IMR-90 (cell line): ENCODE measurements at regions not wholly inside any gene's neighbourhood (a gene's known extent, or its start where the extent isn't known, plus 50 kb on each side); places are given as distances from the start of the nearest gene placed in this dataset.

Experiments used
- ATAC-seq: fragments of 200-7000 bp; cut with Tn5 transposase; 2 replicates; pipeline ENCODE4 v1.9.1; 2020; ENCODE audit warnings: low read depth, mild to moderate bottlenecking, moderate library complexity
- BruUV-seq: library from RNA; stranded (reverse); fragments of 400-500 nt; replicated peaks from 2 replicates; lab custom pipeline; 2021; lab: Mats Ljungman, UMichigan
- CTCF ChIA-PET: fragments of 300-600 bp; formaldehyde crosslinking; extraction: SDS; loops from one replicate; lab custom pipeline; 2021; ENCODE audit warnings: antibody characterized with exemption; lab: Yijun Ruan, JAX
- POLR2A ChIA-PET: fragments of 300-600 bp; sonication (Branson Sonifier 250); formaldehyde crosslinking; loops from one replicate; lab custom pipeline; 2022; ENCODE audit warnings: antibody characterized with exemption; ENCODE audit not compliant: unreplicated experiment; lab: Charles Lee
- DNase-seq: peaks from one replicate; pipeline ENCODE4 v3.0.0; 2013
- H2AFZ ChIP-seq: replicated peaks from 2 replicates; pipeline ENCODE3; 2013; ENCODE audit warnings: low read length, mild to moderate bottlenecking; ENCODE audit not compliant: poor library complexity
- H2AK5ac ChIP-seq: 2 replicates; pipeline ENCODE4 v1.6.1; 2013; ENCODE audit warnings: low read depth, low read length, inconsistent platforms
- H2AK9ac ChIP-seq: replicated peaks from 2 replicates; pipeline ENCODE3; 2013; ENCODE audit warnings: mild to moderate bottlenecking, low read depth, low read length, moderate library complexity; ENCODE audit not compliant: poor library complexity
- H2BK120ac ChIP-seq: 2 replicates; pipeline ENCODE4 v1.6.1; 2013; ENCODE audit warnings: low read depth, low read length, inconsistent platforms
- H2BK15ac ChIP-seq: 3 replicates; pipeline ENCODE4 v1.6.1; 2013; ENCODE audit warnings: low read depth, low read length, inconsistent platforms
- H2BK20ac ChIP-seq: 2 replicates; pipeline ENCODE4 v1.6.1; 2013; ENCODE audit warnings: low read depth, mild to moderate bottlenecking, inconsistent platforms, low read length, moderate library complexity
- H2BK5ac ChIP-seq: 2 replicates; pipeline ENCODE4 v1.6.1; 2013; ENCODE audit warnings: mild to moderate bottlenecking, low read depth, low read length, inconsistent platforms; ENCODE audit not compliant: poor library complexity, severe bottlenecking
- H3K14ac ChIP-seq: replicated peaks from 2 replicates; pipeline ENCODE4 v1.6.1; 2013; ENCODE audit warnings: low read depth, low read length, inconsistent platforms
- H3K18ac ChIP-seq: 2 replicates; pipeline ENCODE4 v1.6.1; 2013; ENCODE audit warnings: low read depth, low read length, control low read depth
- H3K23ac ChIP-seq: 2 replicates; pipeline ENCODE4 v1.6.1; 2013; ENCODE audit warnings: low read depth, low read length, inconsistent platforms
- H3K27ac ChIP-seq: 2 replicates; pipeline ENCODE4 v1.5.1; 2013; ENCODE audit warnings: mild to moderate bottlenecking, control low read depth, low read length; ENCODE audit not compliant: insufficient read depth
- H3K27me3 ChIP-seq: 2 replicates; pipeline ENCODE4 v1.6.1; 2013; ENCODE audit warnings: low read length; ENCODE audit not compliant: control insufficient read depth, insufficient read depth
- H3K36me3 ChIP-seq: 2 replicates; pipeline ENCODE4 v1.6.1; 2013; ENCODE audit warnings: low read length, mixed read lengths; ENCODE audit not compliant: control insufficient read depth, insufficient read depth
- H3K4ac ChIP-seq: 2 replicates; pipeline ENCODE4 v1.6.1; 2013; ENCODE audit warnings: low read depth, low read length, inconsistent platforms
- H3K4me1 ChIP-seq: 2 replicates; pipeline ENCODE4 v1.6.1; 2013; ENCODE audit warnings: low read length, mixed read lengths; ENCODE audit not compliant: control insufficient read depth, insufficient read depth
- H3K4me2 ChIP-seq: 2 replicates; pipeline ENCODE4 v1.6.1; 2013; ENCODE audit warnings: low read depth, mild to moderate bottlenecking, control low read depth, low read length, moderate library complexity
- H3K4me3 ChIP-seq: 2 replicates; pipeline ENCODE4 v1.5.1; 2013; ENCODE audit warnings: low read depth, mild to moderate bottlenecking, control low read depth, low read length, moderate library complexity; ENCODE audit not compliant: insufficient read depth
- H3K56ac ChIP-seq: 2 replicates; pipeline ENCODE4 v1.6.1; 2013; ENCODE audit warnings: low read length, inconsistent platforms; ENCODE audit not compliant: insufficient read depth; ENCODE audit errors: extremely low read depth
- H3K79me1 ChIP-seq, 2 experiments: 2 replicates each; pipeline ENCODE4 v1.6.1; 2013; ENCODE audit warnings: low read length in 2 of 2, inconsistent platforms in 1 of 2, low read depth in 1 of 2
- H3K9ac ChIP-seq: 2 replicates; pipeline ENCODE4 v1.6.1; 2013; ENCODE audit warnings: low read depth, low read length, control low read depth
- H3K9me1 ChIP-seq: 2 replicates; pipeline ENCODE4 v1.6.1; 2013; ENCODE audit warnings: low read length, inconsistent platforms; ENCODE audit not compliant: insufficient read depth
- H3K9me3 ChIP-seq: 2 replicates; pipeline ENCODE4 v1.6.1; 2013; ENCODE audit warnings: low read length; ENCODE audit not compliant: control insufficient read depth, insufficient read depth
- H4K20me1 ChIP-seq: 2 replicates; pipeline ENCODE4 v1.6.1; 2013; ENCODE audit warnings: low read length, inconsistent platforms; ENCODE audit not compliant: insufficient read depth
- H4K5ac ChIP-seq: 2 replicates; pipeline ENCODE4 v1.6.1; 2013; ENCODE audit warnings: mild to moderate bottlenecking, low read depth, low read length, control low read depth
- H4K8ac ChIP-seq, 2 experiments: 2 replicates each; pipeline ENCODE4 v1.6.1; 2013; ENCODE audit warnings: low read depth in 2 of 2, low read length in 2 of 2, control low read depth in 1 of 2, inconsistent platforms in 1 of 2
- H4K91ac ChIP-seq: 2 replicates; pipeline ENCODE4 v1.6.1; 2013; ENCODE audit warnings: low read depth, low read length, inconsistent platforms; ENCODE audit not compliant: insufficient read depth
- BHLHE40 ChIP-seq: fragments of 150-350 bp; IDR thresholded peaks from 2 replicates; pipeline ENCODE4 v1.6.1; 2016; ENCODE audit warnings: mild to moderate bottlenecking, low read depth, low read length
- CEBPB ChIP-seq: IDR thresholded peaks from 2 replicates; pipeline ENCODE4 v1.6.1; 2012; ENCODE audit warnings: low read depth, low read length, improper control_type of control experiment
- CHD1 ChIP-seq: IDR thresholded peaks from 2 replicates; pipeline ENCODE4 v1.6.1; 2012; ENCODE audit warnings: low read depth, low read length, improper control_type of control experiment
- ELK1 ChIP-seq: fragments of 150-350 bp; IDR thresholded peaks from 2 replicates; pipeline ENCODE4 v1.6.1; 2016; ENCODE audit warnings: low read depth, mild to moderate bottlenecking, low read length, moderate library complexity, borderline replicate concordance
- FOS ChIP-seq: fragments of 150-350 bp; IDR thresholded peaks from 2 replicates; pipeline ENCODE4 v1.6.1; 2016; ENCODE audit warnings: low read depth, low read length
- MAFK ChIP-seq: IDR thresholded peaks from 2 replicates; pipeline ENCODE4 v1.6.1; 2012; ENCODE audit warnings: low read depth, low read length, improper control_type of control experiment
- MAZ ChIP-seq: IDR thresholded peaks from 2 replicates; pipeline ENCODE4 v1.6.1; 2012; ENCODE audit warnings: low read depth, mild to moderate bottlenecking, low read length, improper control_type of control experiment, moderate library complexity, borderline replicate concordance
- NFE2L2 ChIP-seq: fragments of 150-350 bp; IDR thresholded peaks from 2 replicates; pipeline ENCODE4 v1.6.1; 2016; ENCODE audit warnings: low read depth, mild to moderate bottlenecking, low read length
- POLR2A ChIP-seq: IDR thresholded peaks from 2 replicates; pipeline ENCODE4 v1.6.1; 2012; ENCODE audit warnings: mild to moderate bottlenecking, low read depth, low read length
- USF2 ChIP-seq: fragments of 150-350 bp; IDR thresholded peaks from 2 replicates; pipeline ENCODE4 v1.6.1; 2017; ENCODE audit warnings: mild to moderate bottlenecking, antibody characterized with exemption, low read length, low read depth
- WGBS, 2 experiments: methylation state at CpG; one replicate each; pipeline versions ENCODE4 v1.1.5 to v1.1.7; 2013; ENCODE audit warnings: missing lambda C conversion rate in 2 of 2; ENCODE audit not compliant: insufficient read length in 1 of 2; ENCODE audit errors: extremely low coverage in 2 of 2; 5-methylcytosine and 5-hydroxymethylcytosine counted together
- dilution Hi-C: fragments of 300-500 bp; cut with HindIII; formaldehyde crosslinking; loops from one replicate; pipeline ENCODE4 v1.14.3; 2018; ENCODE audit warnings: low sequenced_read_pairs; ENCODE audit not compliant: unreplicated experiment
- in situ Hi-C: fragments of 300-500 bp; cut with MboI; formaldehyde crosslinking; loops from 3 replicates; pipeline ENCODE4 v1.14.3; 2019; ENCODE audit warnings: low sequenced_read_pairs, inconsistent platforms, mixed read lengths
- intact Hi-C: fragments of 100-400 bp; cut with micrococcal nuclease; formaldehyde crosslinking; loops from 2 replicates; pipeline ENCODE4 v1.10.0; 2022

GRCh38 chr3:159831466-159831865 lies 157.2 kb upstream of the IL12A start:
- Histone ChIP-seq H4K91ac (no peak overlapping the region), H3K18ac (peak overlapping the region; percentile 85; the same call in 1 of the 2 replicates), H3K79me1 (peaks cover 29 to 63% of the 10 kb centered on the region in 2 experiments), H3K56ac (no peak overlapping the region), H2AK5ac (peak overlapping the region; percentile 69; the same call in 1 of the 2 replicates), H3K9ac (no peak overlapping the region), H3K4me1 (peaks cover 13% of the 10 kb centered on the region; the same call in 1 of the 2 replicates), H2BK120ac (no peak overlapping the region), H3K14ac (no peak overlapping the region), H3K23ac (no peak overlapping the region), H3K36me3 (no peaks in the 10 kb centered on the region), H4K5ac (no peak overlapping the region), H3K4me2 (no peak overlapping the region), H2BK15ac (no peak overlapping the region), H2AFZ (no peak overlapping the region), H3K27me3 (no peaks in the 10 kb centered on the region), H2BK20ac (no peak overlapping the region), H3K27ac (no peak overlapping the region), H3K4me3 (no peak overlapping the region), H3K4ac (no peak overlapping the region), H4K20me1 (peaks cover 17% of the 10 kb centered on the region), H4K8ac (no peak overlapping the region), H2BK5ac (no peak overlapping the region), H3K9me1 (peaks cover 8% of the 10 kb centered on the region), H2AK9ac (no peak overlapping the region), H3K9me3 (no peaks in the 10 kb centered on the region)
- BruUV-seq, result no TSS peak
- in situ Hi-C loops (no loop called here), intact Hi-C loops (no loop called here), dilution Hi-C loops (no loop called here)
- no peak for ATAC-seq
- ChIA-PET CTCF (interaction anchor here (0.9 kb wide), 1 partner anchor 11 kb away, joined by 3 read pairs; no protein-coding TSS in a partner anchor), POLR2A (no interaction called here)
- WGBS, 2 experiments, result no CpG with 5 or more reads among the region's 2 CpGs
- no peak for DNase-seq
- TF ChIP-seq BHLHE40 (no peak), POLR2A (no peak), MAZ (no peak), NFE2L2 (no peak), CEBPB (no peak), FOS (no peak), USF2 (no peak), MAFK (no peak), ELK1 (no peak), CHD1 (no peak)
